Mesothelial cell of epicardium (in vitro differentiated cells): ENCODE measurements at regions not wholly inside any gene's neighbourhood (a gene's known extent, or its start where the extent isn't known, plus 50 kb on each side); places are given as distances from the start of the nearest gene placed in this dataset.
"Not testable (repeated sequence)": the region's sequence is repeated elsewhere in the genome, so short reads cannot be mapped to it uniquely, and the experiment has no call there.

Experiments used
- DNase-seq, 2 experiments: peaks; one replicate each; pipeline ENCODE4 v3.0.0; 2021; ENCODE audit warnings: low spot score in 2 of 2; ENCODE audit not compliant: unreplicated experiment in 2 of 2
- H3K27ac Mint-ChIP-seq: 2 replicates; pipeline ENCODE4 v1.8.0; 2021; ENCODE audit warnings: mixed read lengths
- H3K27me3 Mint-ChIP-seq: 2 replicates; pipeline ENCODE4 v1.8.0; 2021; ENCODE audit warnings: low read depth, mixed read lengths
- H3K36me3 Mint-ChIP-seq: 2 replicates; pipeline ENCODE4 v1.8.0; 2021; ENCODE audit warnings: mixed read lengths
- H3K4me1 Mint-ChIP-seq: 2 replicates; pipeline ENCODE4 v1.8.0; 2021; ENCODE audit warnings: mixed read lengths
- H3K4me3 Mint-ChIP-seq: 2 replicates; pipeline ENCODE4 v1.8.0; 2021; ENCODE audit warnings: mild to moderate bottlenecking, moderate library complexity, mixed read lengths
- H3K9me3 Mint-ChIP-seq: 2 replicates; pipeline ENCODE4 v1.8.0; 2021; ENCODE audit warnings: mixed read lengths

GRCh38 chr1:146287881-146288280, 59.1 kb upstream of the NOTCH2NLA start:
- H3K4me3 Mint-ChIP-seq, DNase-seq, H3K9me3 Mint-ChIP-seq, H3K27me3 Mint-ChIP-seq, H3K4me1 Mint-ChIP-seq, H3K36me3 Mint-ChIP-seq, H3K27ac Mint-ChIP-seq: not testable (repeated sequence)

DNA sequence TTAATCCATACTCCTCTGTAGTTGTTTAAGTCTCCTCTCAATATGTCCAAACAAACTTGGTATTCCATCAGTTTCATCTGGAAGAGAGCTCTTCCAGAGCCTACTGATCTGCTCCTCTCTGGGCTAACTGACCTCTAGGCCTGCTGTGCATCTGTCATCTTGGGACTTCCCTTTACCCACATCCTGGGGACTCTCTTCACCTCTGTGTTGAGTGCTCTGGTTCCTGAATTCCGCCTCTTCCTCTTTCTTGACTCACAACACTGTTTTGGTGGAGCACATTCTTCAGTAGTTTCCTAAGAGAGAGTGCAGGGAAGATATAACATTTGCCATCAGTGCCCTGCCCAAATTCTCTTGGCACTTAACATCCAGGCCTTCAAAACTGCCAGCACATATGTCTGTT, 55.9 kb upstream of the NOTCH2NLA start:
- not testable (repeated sequence) for H3K27me3 Mint-ChIP-seq, H3K4me1 Mint-ChIP-seq, H3K4me3 Mint-ChIP-seq, H3K36me3 Mint-ChIP-seq, H3K9me3 Mint-ChIP-seq, H3K27ac Mint-ChIP-seq, DNase-seq

- H3K27ac Mint-ChIP-seq, H3K9me3 Mint-ChIP-seq, H3K4me3 Mint-ChIP-seq: not testable (repeated sequence)
Measured at GRCh38 chr1:146283527-146283880, 54.7 kb upstream of the NOTCH2NLA start.

GRCh38 chr1:146282807-146283526, 54.1 kb upstream of the NOTCH2NLA start:
- not testable (repeated sequence) for H3K36me3 Mint-ChIP-seq, H3K4me3 Mint-ChIP-seq, H3K9me3 Mint-ChIP-seq, H3K4me1 Mint-ChIP-seq, H3K27ac Mint-ChIP-seq, DNase-seq, H3K27me3 Mint-ChIP-seq

More at GRCh38 chr1:146283527-146283880, 54.7 kb upstream of the NOTCH2NLA start:
- H3K36me3 Mint-ChIP-seq, DNase-seq, H3K4me1 Mint-ChIP-seq, H3K27me3 Mint-ChIP-seq: not testable (repeated sequence)

DNA sequence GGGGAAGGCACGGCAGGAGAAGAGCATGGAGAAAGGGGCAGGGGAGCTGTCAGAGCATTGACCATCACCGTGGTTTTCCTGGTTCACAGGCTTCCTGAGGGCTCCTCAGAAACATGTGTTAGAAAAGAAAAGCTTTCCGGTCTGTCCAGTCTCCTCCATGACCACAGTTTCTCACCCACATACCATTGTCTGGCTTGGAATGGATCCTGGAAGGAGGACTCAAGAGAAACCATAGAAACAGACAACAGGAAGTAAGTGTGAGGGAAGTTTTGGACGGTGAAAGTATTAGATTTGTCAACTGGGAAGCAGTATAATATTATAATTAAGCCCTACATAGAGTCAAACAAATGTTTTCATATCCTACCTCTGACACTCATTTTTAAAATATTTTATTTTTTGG, 52.7 kb upstream of the NOTCH2NLA start:
- not testable (repeated sequence) for H3K4me3 Mint-ChIP-seq, DNase-seq, H3K9me3 Mint-ChIP-seq, H3K27ac Mint-ChIP-seq, H3K27me3 Mint-ChIP-seq, H3K4me1 Mint-ChIP-seq, H3K36me3 Mint-ChIP-seq

DNA sequence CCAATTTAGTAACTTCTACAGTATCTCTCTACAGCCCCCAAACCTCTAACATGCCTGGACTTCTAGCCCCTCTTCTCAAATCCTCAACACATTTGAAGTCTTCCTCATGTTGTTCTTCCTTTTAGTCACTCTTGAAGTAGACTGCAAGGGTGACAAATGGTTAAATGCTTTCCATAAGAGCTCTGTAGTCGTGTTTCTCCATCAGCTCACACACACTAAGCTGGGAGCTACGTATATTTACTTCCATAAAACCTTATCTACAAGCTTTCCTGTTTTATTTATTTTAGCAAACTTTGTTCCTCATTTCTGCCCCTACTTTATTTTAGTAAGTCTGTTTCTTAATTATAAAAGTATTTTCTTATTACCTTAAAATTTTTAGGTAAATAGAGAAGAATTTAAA, 49.9 kb upstream of the NOTCH2NLA start:
- H3K27ac Mint-ChIP-seq, H3K4me3 Mint-ChIP-seq, DNase-seq, H3K27me3 Mint-ChIP-seq, H3K9me3 Mint-ChIP-seq, H3K4me1 Mint-ChIP-seq, H3K36me3 Mint-ChIP-seq: not testable (repeated sequence)
